ENCODE measurements at regions not wholly inside any gene's neighbourhood (a gene's known extent, or its start where the extent isn't known, plus 50 kb on each side); places are given as distances from the start of the nearest gene placed in this dataset.

DNA sequence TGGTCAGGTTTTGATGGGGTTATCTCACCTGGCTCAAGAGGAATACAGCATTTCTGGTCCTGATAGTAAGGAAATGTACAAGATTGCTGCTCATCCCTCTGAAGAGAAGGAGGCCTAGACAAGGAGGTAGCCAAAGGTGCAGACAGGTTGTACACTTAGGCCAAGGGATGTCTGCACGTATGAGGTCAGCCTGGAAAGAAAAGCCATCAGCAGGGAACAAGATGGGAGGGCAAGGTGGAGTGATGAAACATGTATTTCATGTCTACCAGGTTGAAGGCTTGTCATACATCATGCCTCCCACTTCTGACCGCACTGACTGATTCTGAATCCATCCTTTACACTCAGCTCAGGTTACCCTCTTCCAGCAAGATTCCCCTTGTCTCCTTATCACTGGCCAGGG lies 296.8 kb upstream of the VLDLR start (continued):
- TF ChIP-seq MAFF (IDR thresholded peaks at IDR 0.05; ENCODE audit: low read depth, low read length): no peak

DNA sequence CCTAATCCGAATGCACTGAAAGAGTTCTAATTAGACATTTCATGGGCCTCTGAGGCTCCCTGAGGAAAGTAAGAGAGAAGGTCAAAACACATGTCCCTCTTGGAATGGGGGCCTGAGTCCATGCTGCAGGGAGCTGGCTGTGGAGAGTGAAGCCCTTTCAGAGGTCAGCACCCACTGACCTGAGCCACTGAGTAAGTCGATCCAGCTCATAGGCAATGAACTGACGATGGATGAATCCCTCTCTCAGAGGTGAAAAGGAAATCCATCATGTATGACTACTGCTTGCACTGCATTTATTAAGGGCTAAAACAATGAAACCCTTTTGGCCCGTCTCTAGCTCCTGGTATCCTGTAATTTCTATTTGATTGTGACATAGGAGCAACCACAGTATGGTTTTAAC lies 288.9 kb upstream of the VLDLR start:
- Histone ChIP-seq H4K20me1 (ENCODE audit: insufficient read depth, low read length) (no peaks in the 10 kb centered on the region), H3K79me2 (ENCODE audit: insufficient read depth, low read length) (no peaks in the 10 kb centered on the region), H3K27me3 (ENCODE audit: control insufficient read depth in 1 of 2, insufficient read depth in 2 of 2, low read length in 2 of 2) (no peaks in the 10 kb centered on the region), H3K27ac (ENCODE audit: extremely low read length, insufficient read depth, low read length) (no peak overlapping the region), H3K4me3 (replicated peaks in 1 of 3; ENCODE audit: insufficient read depth in 1 of 3, low read depth in 2 of 3, low read length in 3 of 3) (no peak overlapping the region), H3K9ac (ENCODE audit: insufficient read depth, low read depth, low read length) (no peak overlapping the region), H3K4me2 (ENCODE audit: low read depth, low read length) (no peak overlapping the region), H3K4me1 (ENCODE audit: insufficient read depth, low read length) (no peaks in the 10 kb centered on the region), H3K36me3 (replicated peaks in 1 of 2; ENCODE audit: control insufficient read depth in 1 of 2, insufficient read depth in 2 of 2, low read length in 2 of 2) (no peaks in the 10 kb centered on the region), H3K9me3 (ENCODE audit: low read length) (no peaks in the 10 kb centered on the region), H2AFZ (ENCODE audit: low read length) (no peak overlapping the region)
- intact Hi-C loops (cut with micrococcal nuclease; ENCODE audit: unreplicated experiment): no loop called here
- no peak for FAIRE-seq
- TF ChIP-seq STAT5B (CRISPR knock-in tag; IDR thresholded peaks at IDR 0.05): no peak
- TF ChIP-seq ZBTB8A (CRISPR knock-in tag; IDR thresholded peaks at IDR 0.05; ENCODE audit: borderline replicate concordance, low read depth): no peak
- TF ChIP-seq ZNF570 (CRISPR knock-in tag; IDR thresholded peaks at IDR 0.05; ENCODE audit: borderline replicate concordance): no peak
- TF ChIP-seq, protein P1, sequence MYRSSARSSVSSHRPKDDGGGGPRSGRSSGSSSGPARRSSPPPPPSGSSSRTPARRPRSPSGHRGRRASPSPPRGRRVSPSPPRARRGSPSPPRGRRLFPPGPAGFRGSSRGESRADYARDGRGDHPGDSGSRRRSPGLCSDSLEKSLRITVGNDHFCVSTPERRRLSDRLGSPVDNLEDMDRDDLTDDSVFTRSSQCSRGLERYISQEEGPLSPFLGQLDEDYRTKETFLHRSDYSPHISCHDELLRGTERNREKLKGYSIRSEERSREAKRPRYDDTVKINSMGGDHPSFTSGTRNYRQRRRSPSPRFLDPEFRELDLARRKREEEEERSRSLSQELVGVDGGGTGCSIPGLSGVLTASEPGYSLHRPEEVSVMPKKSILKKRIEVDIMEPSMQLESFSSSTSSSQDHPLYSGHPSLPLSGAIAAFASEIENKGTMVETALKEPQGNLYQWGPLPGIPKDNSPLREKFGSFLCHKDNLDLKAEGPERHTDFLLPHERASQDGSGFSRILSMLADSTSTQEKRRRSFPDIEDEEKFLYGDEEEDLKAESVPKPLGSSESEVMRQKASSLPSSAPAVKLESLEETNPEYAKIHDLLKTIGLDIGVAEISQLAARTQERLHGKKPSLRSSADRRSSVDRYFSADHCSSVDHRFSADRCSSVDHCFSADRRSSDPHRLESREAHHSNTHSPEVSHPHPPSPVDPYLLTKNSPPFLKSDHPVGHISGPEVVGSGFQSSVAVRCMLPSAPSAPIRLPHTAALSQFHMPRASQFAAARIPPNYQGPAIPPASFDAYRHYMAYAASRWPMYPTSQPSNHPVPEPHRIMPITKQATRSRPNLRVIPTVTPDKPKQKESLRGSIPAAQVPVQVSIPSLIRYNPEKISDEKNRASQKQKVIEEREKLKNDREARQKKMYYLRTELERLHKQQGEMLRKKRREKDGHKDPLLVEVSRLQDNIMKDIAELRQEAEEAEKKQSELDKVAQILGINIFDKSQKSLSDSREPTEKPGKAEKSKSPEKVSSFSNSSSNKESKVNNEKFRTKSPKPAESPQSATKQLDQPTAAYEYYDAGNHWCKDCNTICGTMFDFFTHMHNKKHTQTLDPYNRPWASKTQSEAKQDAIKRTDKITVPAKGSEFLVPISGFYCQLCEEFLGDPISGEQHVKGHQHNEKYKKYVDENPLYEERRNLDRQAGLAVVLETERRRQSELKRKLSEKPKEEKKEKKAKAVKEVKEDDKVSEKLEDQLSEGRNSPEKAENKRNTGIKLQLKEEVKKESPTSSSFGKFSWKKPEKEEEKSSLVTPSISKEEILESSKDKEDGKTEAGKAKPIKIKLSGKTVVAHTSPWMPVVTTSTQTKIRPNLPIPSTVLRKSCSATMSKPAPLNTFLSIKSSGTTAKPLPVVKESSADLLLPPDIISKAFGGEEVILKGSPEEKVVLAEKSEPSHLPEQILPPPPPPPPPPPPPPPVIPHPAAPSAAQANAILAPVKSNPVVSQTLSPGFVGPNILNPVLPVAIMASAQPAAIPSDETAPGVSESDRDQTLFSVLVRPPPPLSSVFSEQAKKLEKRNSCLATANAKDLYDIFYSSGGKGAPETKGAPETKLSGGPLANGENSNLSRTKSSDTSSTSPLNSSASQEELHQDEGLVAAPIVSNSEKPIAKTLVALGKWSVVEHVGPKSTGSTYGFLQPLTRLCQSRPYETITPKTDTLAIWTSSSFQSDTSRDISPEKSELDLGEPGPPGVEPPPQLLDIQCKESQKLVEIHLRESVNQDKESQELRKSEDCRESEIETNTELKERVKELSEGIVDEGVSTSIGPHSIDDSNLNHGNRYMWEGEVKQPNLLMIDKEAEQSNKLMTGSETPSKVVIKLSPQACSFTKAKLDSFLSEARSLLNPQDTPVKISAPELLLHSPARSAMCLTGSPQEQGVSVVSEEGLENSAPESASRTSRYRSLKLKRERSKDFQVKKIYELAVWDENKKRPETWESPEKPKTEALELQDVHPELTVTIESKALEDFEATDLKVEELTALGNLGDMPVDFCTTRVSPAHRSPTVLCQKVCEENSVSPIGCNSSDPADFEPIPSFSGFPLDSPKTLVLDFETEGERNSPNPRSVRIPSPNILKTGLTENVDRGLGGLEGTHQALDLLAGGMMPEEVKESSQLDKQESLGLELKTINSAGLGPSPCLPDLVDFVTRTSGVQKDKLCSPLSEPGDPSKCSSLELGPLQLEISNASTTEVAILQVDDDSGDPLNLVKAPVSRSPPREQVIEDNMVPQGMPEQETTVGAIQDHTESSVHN (CRISPR knock-in tag; IDR thresholded peaks at IDR 0.05): no peak
- TF ChIP-seq TBX2 (CRISPR knock-in tag; IDR thresholded peaks at IDR 0.05; ENCODE audit: borderline replicate concordance): no peak
- WGBS (ENCODE audit: low lambda C conversion rate): 0% methylated on average over 4 of the region's 4 CpGs
- in situ Hi-C loops (cut with HindIII; ENCODE audit: extremely low pct_ligation_motif_present, low pct_unique_long_range_greater_than_20kb): no loop called here
- no peak for ATAC-seq
- CTCF ChIA-PET (ENCODE audit: low intra/inter-chr PET ratio, low total read pairs): no interaction called here
- POLR2A ChIA-PET: no interaction called here
- DNase-seq (ENCODE audit: low spot score): no peak
- no TSS peak for BruUV-seq (replicated peaks)

All from HepG2 (cell line).